RWPE1 (cell line): ENCODE measurements at regions not wholly inside any gene's neighbourhood (a gene's known extent, or its start where the extent isn't known, plus 50 kb on each side); places are given as distances from the start of the nearest gene placed in this dataset.

ENCODE experiments used
- CTCF ChIA-PET: fragments of 350-600 bp; sonication (Branson Sonifier 250); formaldehyde crosslinking; extraction: SDS; loops from one replicate; lab custom pipeline; 2021; lab: Yijun Ruan, JAX
- POLR2A ChIA-PET: fragments of 400-600 bp; formaldehyde crosslinking; extraction: SDS; loops from one replicate; lab custom pipeline; 2020; ENCODE audit warnings: antibody characterized with exemption; ENCODE audit not compliant: low non-redundant PET; lab: Yijun Ruan, JAX
- DNase-seq: peaks from one replicate; pipeline ENCODE4 v3.0.0; 2012; ENCODE audit warnings: low spot score
- H3K27ac ChIP-seq: fragments of 450-650 bp; 2 replicates; pipeline ENCODE4 v1.5.1; 2017
- CTCF ChIP-seq: fragments of 450-650 bp; conservative IDR thresholded peaks from 2 replicates; pipeline ENCODE4 v1.5.1; 2017; ENCODE audit warnings: low read depth, mild to moderate bottlenecking

- no peak for DNase-seq
- POLR2A ChIA-PET = no interaction called here
- TF ChIP-seq CTCF = no peak
- CTCF ChIA-PET = interaction anchor here (0.6 kb wide), 1 partner anchor 53 kb away, joined by 3 read pairs; no protein-coding TSS in a partner anchor
- no peak overlapping the region for H3K27ac ChIP-seq
Measured at GRCh38 chr13:67971291-67971690, 741.2 kb upstream of the PCDH9 start.

GRCh38 chr13:67967031-67967430, 736.9 kb upstream of the PCDH9 start:
- H3K27ac ChIP-seq = no peak overlapping the region
- ChIA-PET CTCF (no interaction called here), POLR2A (no interaction called here)
- TF ChIP-seq CTCF = no peak
- no peak for DNase-seq

GRCh38 chr13:67966065-67966464, 735.9 kb upstream of the PCDH9 start:
- DNase-seq = no peak
- CTCF ChIA-PET = no interaction called here
- no peak for TF ChIP-seq CTCF
- H3K27ac ChIP-seq = no peak overlapping the region
- POLR2A ChIA-PET = no interaction called here

- ChIA-PET POLR2A (no interaction called here), CTCF (interaction anchor here (0.7 kb wide), 1 partner anchor 40 kb away, joined by 5 read pairs; no protein-coding TSS in a partner anchor)
- DNase-seq = no peak
- TF ChIP-seq CTCF = no peak
- no peak overlapping the region for H3K27ac ChIP-seq
Measured at GRCh38 chr13:67964986-67965385, 734.9 kb upstream of the PCDH9 start.

- TF ChIP-seq CTCF = no peak
- no peak overlapping the region for H3K27ac ChIP-seq
- DNase-seq = no peak
- ChIA-PET CTCF (interaction anchor here (0.7 kb wide), 1 partner anchor 39 kb away, joined by 5 read pairs; no protein-coding TSS in a partner anchor), POLR2A (no interaction called here)
Measured at GRCh38 chr13:67964091-67964490, 734.0 kb upstream of the PCDH9 start.

- DNase-seq = no peak
- no peak for TF ChIP-seq CTCF
- POLR2A ChIA-PET = no interaction called here
- CTCF ChIA-PET = no interaction called here
- H3K27ac ChIP-seq = no peak overlapping the region
Measured at GRCh38 chr13:67961331-67961730, 731.2 kb upstream of the PCDH9 start.
